ENCODE measurements at regions not wholly inside any gene's neighbourhood (a gene's known extent, or its start where the extent isn't known, plus 50 kb on each side); places are given as distances from the start of the nearest gene placed in this dataset.

DNA sequence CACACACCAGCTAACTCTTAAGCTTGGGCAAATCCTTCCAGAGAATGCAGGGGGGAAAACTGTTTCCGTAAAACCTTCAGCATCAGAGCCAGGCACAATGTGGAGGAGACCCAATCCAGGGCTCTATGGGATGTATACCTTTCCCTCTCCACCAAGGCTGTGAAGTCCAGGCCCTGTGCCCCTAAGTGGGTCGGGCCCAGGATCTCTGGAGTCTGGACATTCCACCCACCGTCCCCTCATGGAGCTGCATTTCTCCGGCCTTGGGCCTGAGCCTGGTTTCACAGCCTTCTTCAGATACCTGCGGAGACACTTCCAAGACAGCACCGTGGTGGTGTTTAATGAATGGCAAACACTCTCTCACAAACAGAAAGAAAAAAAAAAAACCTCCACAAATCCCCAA is 186.2 kb downstream of the URI1 start:
- POLR2A ChIA-PET: no interaction called here
- CTCF ChIA-PET: no interaction called here
- no peak for DNase-seq (ENCODE audit: extremely low spot score)
- TF ChIP-seq CTCF (IDR thresholded peaks at IDR 0.05; ENCODE audit: control extremely low read depth, extremely low read depth, low read depth, missing control alignments): no peak

- DNase-seq (ENCODE audit: extremely low spot score): no peak
- no peak for TF ChIP-seq CTCF (IDR thresholded peaks at IDR 0.05; ENCODE audit: control extremely low read depth, extremely low read depth, low read depth, missing control alignments)
- POLR2A ChIA-PET: no interaction called here
- CTCF ChIA-PET: interaction anchor here (1.2 kb wide), 1 partner anchor 9 kb away, joined by 3 read pairs; no protein-coding TSS in a partner anchor
Measured at GRCh38 chr19:30130356-30131122, 188.5 kb downstream of the URI1 start.

DNA sequence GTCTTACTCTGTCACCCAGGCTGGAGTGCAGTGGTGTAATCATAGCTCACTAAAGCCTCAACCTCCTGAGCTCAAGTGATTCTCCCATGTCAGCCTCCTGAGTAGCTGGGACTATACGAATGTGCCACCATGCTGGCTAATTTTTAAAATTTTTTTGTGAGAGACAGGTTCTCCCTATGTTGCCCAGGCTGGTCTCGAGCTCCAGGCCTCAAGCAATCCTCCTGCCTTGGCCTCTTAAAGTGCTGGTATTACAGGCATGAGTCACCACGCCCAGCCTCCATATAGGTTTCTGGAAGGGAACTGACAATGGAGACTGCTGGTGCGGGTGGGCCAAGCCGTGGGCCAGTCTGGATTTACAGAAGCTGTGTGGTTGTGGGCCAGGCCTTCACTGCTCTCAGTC is 189.2 kb downstream of the URI1 start:
- DNase-seq (ENCODE audit: extremely low spot score): no peak
- ChIA-PET CTCF (interaction anchor here (0.8 kb wide), 1 partner anchor 10 kb away, joined by 3 read pairs; no protein-coding TSS in a partner anchor), POLR2A (no interaction called here)

DNA sequence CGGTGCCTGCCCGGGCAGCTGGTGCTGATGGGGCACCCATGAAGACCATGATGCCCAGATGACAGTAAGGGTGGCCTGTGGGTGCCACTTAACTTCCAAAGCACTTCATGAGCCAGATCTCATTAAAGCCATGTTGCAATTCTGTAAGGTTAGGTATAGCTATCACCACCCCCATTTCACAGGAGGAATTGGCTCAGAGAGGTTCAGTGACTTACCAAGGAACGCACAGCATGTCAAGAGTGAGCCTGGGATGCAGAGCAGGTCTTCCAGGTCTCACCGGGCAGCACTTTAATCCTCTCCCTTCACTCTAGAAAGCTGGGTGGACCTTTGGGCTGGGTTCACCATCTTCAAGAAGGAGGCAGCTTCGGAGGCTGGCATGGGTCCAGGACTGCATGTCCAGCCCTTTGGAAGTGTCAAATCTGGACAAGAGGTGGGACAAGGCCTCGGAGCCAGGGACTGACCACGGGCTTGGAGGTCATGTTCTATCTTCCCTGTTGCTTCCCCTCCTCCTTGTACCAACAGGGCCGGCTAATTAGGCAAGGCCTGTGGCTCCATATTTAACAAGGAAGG is 189.8 kb downstream of the URI1 start:
- ChIA-PET CTCF (interaction anchor here (0.8 kb wide), 1 partner anchor 10 kb away, joined by 3 read pairs; no protein-coding TSS in a partner anchor), POLR2A (no interaction called here)
- DNase-seq (ENCODE audit: extremely low spot score): no peak
- no peak for TF ChIP-seq CTCF (IDR thresholded peaks at IDR 0.05; ENCODE audit: control extremely low read depth, extremely low read depth, low read depth, missing control alignments)

More for the DNA sequence above, 189.2 kb downstream of the URI1 start:
- no peak for TF ChIP-seq CTCF (IDR thresholded peaks at IDR 0.05; ENCODE audit: control extremely low read depth, extremely low read depth, low read depth, missing control alignments)

DNA sequence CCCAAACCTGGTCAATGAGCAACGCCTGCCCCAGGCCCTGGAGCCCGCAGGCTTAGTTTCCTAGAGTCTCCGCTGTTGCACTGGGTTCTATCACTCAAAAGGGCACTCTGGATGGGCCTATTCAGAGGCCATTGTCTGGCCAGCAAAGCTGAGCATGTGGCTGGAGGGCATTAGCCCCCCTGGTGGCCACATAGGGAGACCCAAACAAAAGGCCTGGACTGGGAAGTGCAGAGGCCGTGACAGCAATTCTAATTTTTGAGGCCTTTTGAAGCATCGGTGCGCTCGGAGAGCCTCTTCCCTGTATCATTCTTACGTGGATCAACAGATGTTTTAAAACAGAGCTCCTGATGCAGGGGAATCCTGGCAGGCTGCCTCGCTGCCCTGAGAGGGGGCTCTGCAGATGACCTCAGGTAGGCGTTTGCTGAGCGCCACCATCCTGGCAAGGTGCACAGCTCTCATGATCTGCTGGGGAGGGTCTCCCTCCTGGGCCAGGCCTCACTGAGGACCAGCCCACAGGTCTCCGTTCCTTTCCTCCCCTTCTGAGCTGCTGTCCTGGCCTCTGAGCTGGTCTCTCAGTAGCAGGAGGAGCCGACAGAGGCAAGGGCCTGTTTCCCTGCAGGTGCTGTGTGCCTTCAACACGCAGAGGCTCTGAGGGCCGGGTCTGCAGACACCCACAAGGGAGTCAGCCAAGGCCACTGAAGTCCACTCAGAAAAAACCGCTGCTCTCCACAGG is 190.5 kb downstream of the URI1 start:
- DNase-seq (ENCODE audit: extremely low spot score): no peak
- no peak for TF ChIP-seq CTCF (IDR thresholded peaks at IDR 0.05; ENCODE audit: control extremely low read depth, extremely low read depth, low read depth, missing control alignments)
- ChIA-PET CTCF (no interaction called here), POLR2A (no interaction called here)

DNA sequence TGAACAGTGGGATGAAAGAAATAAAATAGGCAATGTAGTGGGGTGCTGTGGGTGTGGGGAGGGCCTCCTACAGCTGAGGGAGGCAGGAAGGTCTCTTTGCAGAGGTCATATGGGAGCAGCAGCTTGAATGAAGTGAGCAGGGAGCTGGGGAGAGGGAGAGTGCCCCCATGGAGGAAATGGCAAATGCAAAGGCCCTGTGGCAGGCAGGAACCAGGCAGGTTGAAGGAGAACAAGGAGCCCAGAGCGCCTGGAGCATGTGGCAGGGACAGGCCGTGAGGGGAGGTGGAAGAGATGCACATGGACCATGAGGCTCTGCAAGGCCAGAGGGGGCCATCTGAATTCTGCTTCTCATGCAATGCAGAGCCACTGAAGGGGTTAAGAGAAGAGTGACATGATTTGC is 191.8 kb downstream of the URI1 start:
- POLR2A ChIA-PET: no interaction called here
- CTCF ChIA-PET: interaction anchor here (1.1 kb wide), 1 partner anchor 13 kb away, joined by 3 read pairs; no protein-coding TSS in a partner anchor
- no peak for DNase-seq (ENCODE audit: extremely low spot score)

More for the DNA sequence above, 191.8 kb downstream of the URI1 start:
- no peak for TF ChIP-seq CTCF (IDR thresholded peaks at IDR 0.05; ENCODE audit: control extremely low read depth, extremely low read depth, low read depth, missing control alignments)

Data from GM10248 (cell line).